H1 (cell line): ENCODE measurements at regions not wholly inside any gene's neighbourhood (a gene's known extent, or its start where the extent isn't known, plus 50 kb on each side); places are given as distances from the start of the nearest gene placed in this dataset.

Source experiments
- CTCF ChIA-PET: fragments of 300-600 bp; sonication (Branson Sonifier 250); formaldehyde crosslinking; loops from one replicate; lab custom pipeline; 2021; ENCODE audit not compliant: partially characterized antibody; lab: Charles Lee
- POLR2A ChIA-PET: fragments of 300-600 bp; sonication (Branson Sonifier 250); formaldehyde crosslinking; loops from one replicate; lab custom pipeline; 2021; ENCODE audit warnings: inconsistent platforms; ENCODE audit not compliant: partially characterized antibody; lab: Charles Lee
- DNase-seq, 2 experiments: peaks; one replicate each; pipeline versions ENCODE4 v3.0.0 to v3.0.0-alpha.2; 2010 to 2022; ENCODE audit warnings: low spot score in 2 of 2, low read depth in 1 of 2, mixed read lengths in 1 of 2
- FAIRE-seq: peaks from 2 replicates; lab custom pipeline; 2011; peaks lifted over from hg19 to GRCh38; lab: Jason Lieb, UNC
- H2AFZ ChIP-seq: 2 replicates; pipeline ENCODE4 v1.8.1; 2012; ENCODE audit warnings: low read length, inconsistent platforms
- H2AK5ac ChIP-seq: 2 replicates; pipeline ENCODE4 v1.6.1; 2013; ENCODE audit warnings: low read depth, low read length
- H2BK120ac ChIP-seq: replicated peaks from 2 replicates; pipeline ENCODE3; 2013; ENCODE audit warnings: low read depth, low read length, inconsistent platforms
- H2BK12ac ChIP-seq: 2 replicates; pipeline ENCODE4 v1.6.1; 2013; ENCODE audit warnings: low read depth, low read length
- H2BK15ac ChIP-seq: 2 replicates; pipeline ENCODE4 v1.6.1; 2013; ENCODE audit warnings: low read length
- H2BK20ac ChIP-seq: 2 replicates; pipeline ENCODE4 v1.6.1; 2013; ENCODE audit warnings: low read length
- H2BK5ac ChIP-seq: 2 replicates; pipeline ENCODE4 v1.6.1; 2013; ENCODE audit warnings: low read depth, low read length
- H3K14ac ChIP-seq: 2 replicates; pipeline ENCODE4 v1.6.1; 2013; ENCODE audit warnings: inconsistent platforms; ENCODE audit not compliant: insufficient read length
- H3K18ac ChIP-seq: 2 replicates; pipeline ENCODE4 v1.6.1; 2013; ENCODE audit warnings: low read length; ENCODE audit errors: extremely low read depth
- H3K23ac ChIP-seq: 2 replicates; pipeline ENCODE4 v1.6.1; 2013; ENCODE audit warnings: inconsistent platforms; ENCODE audit not compliant: insufficient read length
- H3K23me2 ChIP-seq: 2 replicates; pipeline ENCODE4 v1.6.1; 2013; ENCODE audit warnings: low read depth, low read length
- H3K27ac ChIP-seq: 2 replicates; pipeline ENCODE4 v1.6.1; 2011; ENCODE audit warnings: low read depth, low read length, inconsistent platforms
- H3K27me3 ChIP-seq, 4 experiments: replicated peaks in 1 of 4; 1 replicate in 1 of 4; 2 replicates in 3 of 4; pipeline versions ENCODE4 v1.6.1 to v1.8.1; 2011 to 2013; ENCODE audit warnings: low read length in 3 of 4, mild to moderate bottlenecking in 3 of 4, inconsistent platforms in 2 of 4, mixed read lengths in 2 of 4, moderate library complexity in 1 of 4; ENCODE audit not compliant: control insufficient read depth in 3 of 4, insufficient read depth in 3 of 4; ENCODE audit errors: extremely low read depth in 1 of 4
- H3K36me3 ChIP-seq, 4 experiments: 2 replicates each; pipeline versions ENCODE4 v1.6.1 to v1.8.1; 2011 to 2013; ENCODE audit warnings: mild to moderate bottlenecking in 4 of 4, low read length in 3 of 4, moderate library complexity in 2 of 4, control low read depth in 1 of 4, inconsistent platforms in 1 of 4; ENCODE audit not compliant: insufficient read depth in 4 of 4, control insufficient read depth in 2 of 4
- H3K4ac ChIP-seq: replicated peaks from 2 replicates; pipeline ENCODE3; 2013; ENCODE audit warnings: low read length, low read depth, mixed read lengths, inconsistent platforms; ENCODE audit not compliant: insufficient read length
- H3K4me1 ChIP-seq, 4 experiments: replicated peaks in 1 of 4; 1 replicate in 1 of 4; 2 replicates in 3 of 4; pipeline versions ENCODE4 v1.6.1 to v1.8.1; 2011 to 2013; ENCODE audit warnings: low read length in 3 of 4, inconsistent platforms in 2 of 4, mixed read lengths in 1 of 4; ENCODE audit not compliant: insufficient read depth in 4 of 4, control insufficient read depth in 3 of 4
- H3K4me2 ChIP-seq, 2 experiments: 2 replicates each; pipeline versions ENCODE4 v1.6.1 to v1.8.1; 2011 to 2013; ENCODE audit warnings: low read depth in 2 of 2, low read length in 2 of 2, control low read depth in 1 of 2, inconsistent platforms in 1 of 2, mild to moderate bottlenecking in 1 of 2; ENCODE audit not compliant: insufficient read depth in 1 of 2
- H3K4me3 ChIP-seq, 4 experiments: fragments of 200-600, 300-600 bp in 1 of 4; sonication (generic), shearing (Covaris generic), sonication (Bioruptor Twin) in 1 of 4; 2 replicates each; pipeline versions ENCODE4 v1.5.1 to v1.8.1; 2011 to 2016; ENCODE audit warnings: low read length in 4 of 4, low read depth in 3 of 4, control low read depth in 2 of 4, inconsistent platforms in 2 of 4, mild to moderate bottlenecking in 2 of 4, mixed read lengths in 1 of 4, moderate library complexity in 1 of 4; ENCODE audit not compliant: insufficient read depth in 2 of 4; ENCODE audit errors: extremely low read depth in 1 of 4
- H3K56ac ChIP-seq: replicated peaks from 2 replicates; pipeline ENCODE3; 2013; ENCODE audit warnings: low read depth, mild to moderate bottlenecking, mixed read lengths, low read length, inconsistent platforms; ENCODE audit not compliant: insufficient read length
- H3K79me1 ChIP-seq: 2 replicates; pipeline ENCODE4 v1.6.1; 2013; ENCODE audit warnings: low read depth, low read length, control low read depth
- H3K79me2 ChIP-seq, 2 experiments: 2 replicates each; pipeline versions ENCODE4 v1.6.1 to v1.8.1; 2012 to 2013; ENCODE audit warnings: low read length in 2 of 2, mild to moderate bottlenecking in 2 of 2, inconsistent platforms in 1 of 2; ENCODE audit not compliant: insufficient read depth in 2 of 2, control insufficient read depth in 1 of 2
- H3K9ac ChIP-seq, 4 experiments: replicated peaks in 1 of 4; 1 replicate in 1 of 4; 2 replicates in 3 of 4; pipeline versions ENCODE4 v1.6.1 to v1.8.1; 2011 to 2013; ENCODE audit warnings: low read depth in 3 of 4, low read length in 3 of 4, control low read depth in 2 of 4, mild to moderate bottlenecking in 2 of 4, moderate library complexity in 2 of 4, inconsistent platforms in 1 of 4; ENCODE audit errors: extremely low read depth in 1 of 4
- H3K9me3 ChIP-seq, 2 experiments: 2 replicates each; pipeline versions ENCODE4 v1.6.1 to v1.8.1; 2012 to 2013; ENCODE audit warnings: mild to moderate bottlenecking in 2 of 2, moderate library complexity in 2 of 2, control low read depth in 1 of 2, inconsistent platforms in 1 of 2, low read depth in 1 of 2, low read length in 1 of 2, mixed read lengths in 1 of 2; ENCODE audit not compliant: insufficient read depth in 2 of 2
- H4K20me1 ChIP-seq, 2 experiments: replicated peaks in 1 of 2; 2 replicates each; pipeline versions ENCODE3 to v1.8.1; 2011 to 2013; ENCODE audit warnings: inconsistent platforms in 2 of 2, low read length in 2 of 2, mild to moderate bottlenecking in 1 of 2; ENCODE audit not compliant: insufficient read depth in 2 of 2, control insufficient read depth in 1 of 2
- H4K5ac ChIP-seq: 2 replicates; pipeline ENCODE4 v1.6.1; 2013; ENCODE audit warnings: low read length, low read depth, mixed read lengths, inconsistent platforms; ENCODE audit not compliant: insufficient read length
- H4K8ac ChIP-seq: 2 replicates; pipeline ENCODE4 v1.8.0; 2013; ENCODE audit warnings: mild to moderate bottlenecking, moderate library complexity, low read length, inconsistent platforms; ENCODE audit not compliant: insufficient read depth; ENCODE audit errors: extremely low read depth
- H4K91ac ChIP-seq: replicated peaks from 2 replicates; pipeline ENCODE3; 2013; ENCODE audit warnings: low read length, mixed read lengths, inconsistent platforms; ENCODE audit not compliant: insufficient read length
- BACH1 ChIP-seq: IDR thresholded peaks from 2 replicates; pipeline ENCODE4 v1.6.1; 2012; ENCODE audit warnings: low read length, improper control_type of control experiment
- CHD2 ChIP-seq: IDR thresholded peaks from 2 replicates; pipeline ENCODE4 v1.6.1; 2012; ENCODE audit warnings: low read length, improper control_type of control experiment
- CREB1 ChIP-seq: IDR thresholded peaks from 2 replicates; pipeline ENCODE4 v1.6.1; 2012; ENCODE audit warnings: inconsistent platforms
- CTBP2 ChIP-seq: IDR thresholded peaks from 2 replicates; pipeline ENCODE4 v1.7.0; 2011; ENCODE audit warnings: borderline replicate concordance, mild to moderate bottlenecking, moderate library complexity, mixed read lengths, low read length; ENCODE audit not compliant: insufficient read depth, insufficient read length
- EP300 ChIP-seq, 2 experiments: IDR thresholded peaks; 1 replicate in 1 of 2; 2 replicates in 1 of 2; pipeline ENCODE4 v1.6.1; 2011 to 2012; ENCODE audit warnings: low read depth in 2 of 2, low read length in 2 of 2, mild to moderate bottlenecking in 2 of 2, borderline replicate concordance in 1 of 2, inconsistent platforms in 1 of 2, moderate library complexity in 1 of 2
- KDM4A ChIP-seq: IDR thresholded peaks from one replicate; pipeline ENCODE4 v1.7.1; 2012; ENCODE audit warnings: low read depth, mild to moderate bottlenecking, moderate library complexity, low read length, inconsistent platforms; ENCODE audit not compliant: severe bottlenecking
- PHF8 ChIP-seq: fragments of 200-600 bp; sonication (generic); conservative IDR thresholded peaks from 2 replicates; pipeline ENCODE4 v1.7.1; 2012; ENCODE audit warnings: low read depth, mild to moderate bottlenecking, inconsistent platforms, low read length, moderate library complexity
- POLR2A ChIP-seq, 2 experiments: IDR thresholded peaks; 1 replicate in 1 of 2; 2 replicates in 1 of 2; pipeline ENCODE4 v1.6.1; 2011; ENCODE audit warnings: low read depth in 2 of 2, low read length in 2 of 2, mild to moderate bottlenecking in 2 of 2; ENCODE audit errors: control extremely low read depth in 1 of 2
- RAD21 ChIP-seq, 2 experiments: IDR thresholded peaks in 1 of 2; conservative IDR thresholded peaks in 1 of 2; 2 replicates each; pipeline ENCODE4 v1.6.1; 2011; ENCODE audit warnings: low read depth in 2 of 2, low read length in 2 of 2, improper control_type of control experiment in 1 of 2, inconsistent platforms in 1 of 2, mild to moderate bottlenecking in 1 of 2, moderate library complexity in 1 of 2
- RFX5 ChIP-seq: IDR thresholded peaks from 2 replicates; pipeline ENCODE4 v1.6.1; 2011; ENCODE audit warnings: low read depth, low read length, improper control_type of control experiment, borderline replicate concordance
- SIRT6 ChIP-seq: IDR thresholded peaks from one replicate; pipeline ENCODE4 v1.7.1; 2012; ENCODE audit warnings: low read length, inconsistent platforms
- SRF ChIP-seq: IDR thresholded peaks from 2 replicates; pipeline ENCODE4 v1.6.1; 2011; ENCODE audit warnings: mild to moderate bottlenecking, low read depth, low read length, moderate library complexity
- WGBS, 2 experiments: shearing (Covaris generic) in 1 of 2; methylation state at CpG; one replicate each; pipeline versions ENCODE4 v1.1.6 to v1.1.7; 2013 to 2015; ENCODE audit warnings: low lambda C conversion rate in 2 of 2, mixed read lengths in 2 of 2, inconsistent platforms in 1 of 2, low coverage in 1 of 2, missing lambda C conversion rate in 1 of 2; ENCODE audit not compliant: insufficient replicate concordance in 2 of 2, insufficient coverage in 1 of 2, insufficient read length in 1 of 2; ENCODE audit errors: extremely low coverage in 1 of 2, missing lambda C conversion rate in 1 of 2; 5-methylcytosine and 5-hydroxymethylcytosine counted together
- TF ChIP-seq, protein P1 (sequence below), 3 experiments: IDR thresholded peaks; 1 replicate in 2 of 3; 2 replicates in 1 of 3; pipeline versions ENCODE4 v1.5.1 to v1.6.1; 2011; ENCODE audit warnings: low read length in 3 of 3, mild to moderate bottlenecking in 3 of 3, inconsistent platforms in 2 of 3, low read depth in 1 of 3, moderate library complexity in 1 of 3; ENCODE audit not compliant: insufficient read depth in 1 of 3; ENCODE audit errors: control extremely low read depth in 1 of 3

DNA sequence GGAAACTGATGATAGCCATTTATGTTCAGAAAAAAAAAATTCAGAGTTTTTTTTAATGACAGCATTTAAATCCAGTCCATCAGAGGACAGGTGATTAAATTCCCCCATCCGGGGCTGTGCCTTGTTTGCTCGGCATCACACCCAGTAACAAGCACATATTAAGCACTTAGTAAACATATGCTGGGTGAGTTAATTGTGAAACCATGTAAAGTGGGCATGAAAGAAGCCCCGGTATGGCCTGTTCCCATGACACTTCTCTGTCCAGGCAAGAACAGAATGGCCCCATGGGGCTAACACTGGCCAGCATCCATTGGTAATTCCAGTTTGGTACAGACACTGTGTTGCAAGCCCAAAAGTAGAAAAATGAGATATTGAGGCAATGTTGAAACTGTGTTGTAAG is 220.8 kb upstream of the RNF32 start:
- no peak overlapping the region for H2AFZ ChIP-seq
- H2BK120ac ChIP-seq = no peak overlapping the region
- H2BK5ac ChIP-seq = no peak overlapping the region
- H4K8ac ChIP-seq = no peak overlapping the region
- H3K27me3 ChIP-seq = no peaks in the 10 kb centered on the region; a peak in 1 of 7 replicates
- no peaks in the 10 kb centered on the region for H4K20me1 ChIP-seq
- DNase-seq (no peak), FAIRE-seq (no peak)
- no peak overlapping the region for H3K14ac ChIP-seq
- ChIA-PET POLR2A (no interaction called here), CTCF (no interaction called here)
- no peaks in the 10 kb centered on the region for H3K9me3 ChIP-seq
- no peak overlapping the region for H2BK12ac ChIP-seq
- no peaks in the 10 kb centered on the region for H3K79me2 ChIP-seq
- no peaks in the 10 kb centered on the region for H3K36me3 ChIP-seq
- no peak overlapping the region for H3K56ac ChIP-seq
- no peak overlapping the region for H4K91ac ChIP-seq
- H2AK5ac ChIP-seq = no peak overlapping the region
- H4K5ac ChIP-seq = no peak overlapping the region
- H3K18ac ChIP-seq = no peak overlapping the region
- no peak overlapping the region for H3K4me2 ChIP-seq
- WGBS, 2 experiments = 76% methylated on average over 3 of the region's 3 CpGs; no CpG with 5 or more reads in 1 of the 2 experiments
- no peak overlapping the region for H3K4me3 ChIP-seq
- no peak overlapping the region for H3K27ac ChIP-seq
- no peaks in the 10 kb centered on the region for H3K79me1 ChIP-seq
- H3K23me2 ChIP-seq = no peaks in the 10 kb centered on the region
- H2BK20ac ChIP-seq = no peak overlapping the region
- no peaks in the 10 kb centered on the region for H3K4me1 ChIP-seq
- no peak overlapping the region for H3K9ac ChIP-seq
- H3K23ac ChIP-seq = no peak overlapping the region
- no peak overlapping the region for H3K4ac ChIP-seq
- H2BK15ac ChIP-seq = no peak overlapping the region
- TF ChIP-seq RAD21 (IDR thresholded peaks at IDR 0.05 in 1 of 2, conservative IDR thresholded peaks at IDR 0.05 in 1 of 2; ENCODE audit: low read depth in 2 of 2, low read length in 2 of 2) = no peak
- TF ChIP-seq CTBP2 = no peak
- no peak for TF ChIP-seq EP300 (IDR thresholded peaks at IDR 0.05; ENCODE audit: borderline replicate concordance in 1 of 2, low read depth in 2 of 2, low read length in 2 of 2)
- TF ChIP-seq RFX5 = no peak
- no peak for TF ChIP-seq POLR2A (IDR thresholded peaks at IDR 0.05; ENCODE audit: control extremely low read depth in 1 of 2, low read depth in 2 of 2, low read length in 2 of 2)
- no peak for TF ChIP-seq SIRT6
- TF ChIP-seq KDM4A = no peak
- TF ChIP-seq CREB1 = no peak
- TF ChIP-seq, protein P1, sequence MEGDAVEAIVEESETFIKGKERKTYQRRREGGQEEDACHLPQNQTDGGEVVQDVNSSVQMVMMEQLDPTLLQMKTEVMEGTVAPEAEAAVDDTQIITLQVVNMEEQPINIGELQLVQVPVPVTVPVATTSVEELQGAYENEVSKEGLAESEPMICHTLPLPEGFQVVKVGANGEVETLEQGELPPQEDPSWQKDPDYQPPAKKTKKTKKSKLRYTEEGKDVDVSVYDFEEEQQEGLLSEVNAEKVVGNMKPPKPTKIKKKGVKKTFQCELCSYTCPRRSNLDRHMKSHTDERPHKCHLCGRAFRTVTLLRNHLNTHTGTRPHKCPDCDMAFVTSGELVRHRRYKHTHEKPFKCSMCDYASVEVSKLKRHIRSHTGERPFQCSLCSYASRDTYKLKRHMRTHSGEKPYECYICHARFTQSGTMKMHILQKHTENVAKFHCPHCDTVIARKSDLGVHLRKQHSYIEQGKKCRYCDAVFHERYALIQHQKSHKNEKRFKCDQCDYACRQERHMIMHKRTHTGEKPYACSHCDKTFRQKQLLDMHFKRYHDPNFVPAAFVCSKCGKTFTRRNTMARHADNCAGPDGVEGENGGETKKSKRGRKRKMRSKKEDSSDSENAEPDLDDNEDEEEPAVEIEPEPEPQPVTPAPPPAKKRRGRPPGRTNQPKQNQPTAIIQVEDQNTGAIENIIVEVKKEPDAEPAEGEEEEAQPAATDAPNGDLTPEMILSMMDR (IDR thresholded peaks at IDR 0.05; ENCODE audit: control extremely low read depth in 1 of 3, insufficient read depth in 1 of 3, low read depth in 1 of 3, low read length in 3 of 3) = no peak
- TF ChIP-seq BACH1 = no peak
- no peak for TF ChIP-seq CHD2
- TF ChIP-seq PHF8 = no peak
- TF ChIP-seq SRF = no peak
